Mammary epithelial cell (primary cell): ENCODE measurements at regions not wholly inside any gene's neighbourhood (a gene's known extent, or its start where the extent isn't known, plus 50 kb on each side); places are given as distances from the start of the nearest gene placed in this dataset.

Experiments used
- CTCF ChIP-seq, 2 donors: IDR thresholded peaks in 1 of 2; conservative IDR thresholded peaks in 1 of 2; 2 replicates each; pipeline ENCODE4 v1.5.1; 2011 to 2012; ENCODE audit warnings: inconsistent platforms in 2 of 2, low read length in 2 of 2, mild to moderate bottlenecking in 2 of 2, control low read depth in 1 of 2, low read depth in 1 of 2; ENCODE audit not compliant: insufficient read depth in 1 of 2; ENCODE audit errors: extremely low read depth in 1 of 2
- EZH2 ChIP-seq: IDR thresholded peaks from 2 replicates; pipeline ENCODE4 v1.6.1; 2012; ENCODE audit warnings: low read length, inconsistent platforms, borderline replicate concordance

GRCh38 chr20:52904837-52905236, 67.3 kb upstream of the TSHZ2 start:
- TF ChIP-seq CTCF (conservative IDR thresholded peaks at IDR 0.05 in 1 of 2, IDR thresholded peaks at IDR 0.05 in 1 of 2; ENCODE audit: extremely low read depth in 1 of 2, insufficient read depth in 1 of 2, low read depth in 1 of 2, low read length in 2 of 2) (no peak), EZH2 (no peak)
